NCI-H1105 (cell line): ENCODE measurements at regions not wholly inside any gene's neighbourhood (a gene's known extent, or its start where the extent isn't known, plus 50 kb on each side); places are given as distances from the start of the nearest gene placed in this dataset.
"Not testable (repeated sequence)": the region's sequence is repeated elsewhere in the genome, so short reads cannot be mapped to it uniquely, and the experiment has no call there.

ENCODE experiments used
- DNase-seq: peaks from one replicate; lab custom pipeline; 2025; lab: John Stamatoyannopoulos, UW

- DNase-seq: no peak
Observed at GRCh38 chr6:10128721-10129120, 286.2 kb downstream of the TFAP2A start.

DNA sequence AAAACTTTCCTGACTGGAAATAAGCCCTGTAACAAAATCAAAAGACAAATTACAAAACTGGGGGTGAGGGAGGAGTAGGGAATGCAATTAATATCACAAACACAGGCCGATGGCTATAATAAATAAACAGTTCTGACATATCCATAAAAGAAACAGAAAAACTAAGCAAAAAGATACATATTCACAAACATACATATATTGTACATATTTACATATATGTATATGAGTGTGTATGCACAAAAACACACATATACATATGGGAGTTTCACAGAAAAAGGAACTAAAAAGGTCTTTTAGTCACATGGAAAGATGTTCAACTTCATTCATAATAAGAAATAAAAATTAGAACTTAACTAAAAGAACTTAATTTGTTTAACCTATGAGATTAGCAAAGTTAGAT lies 292.7 kb downstream of the TFAP2A start:
- DNase-seq: no peak

DNA sequence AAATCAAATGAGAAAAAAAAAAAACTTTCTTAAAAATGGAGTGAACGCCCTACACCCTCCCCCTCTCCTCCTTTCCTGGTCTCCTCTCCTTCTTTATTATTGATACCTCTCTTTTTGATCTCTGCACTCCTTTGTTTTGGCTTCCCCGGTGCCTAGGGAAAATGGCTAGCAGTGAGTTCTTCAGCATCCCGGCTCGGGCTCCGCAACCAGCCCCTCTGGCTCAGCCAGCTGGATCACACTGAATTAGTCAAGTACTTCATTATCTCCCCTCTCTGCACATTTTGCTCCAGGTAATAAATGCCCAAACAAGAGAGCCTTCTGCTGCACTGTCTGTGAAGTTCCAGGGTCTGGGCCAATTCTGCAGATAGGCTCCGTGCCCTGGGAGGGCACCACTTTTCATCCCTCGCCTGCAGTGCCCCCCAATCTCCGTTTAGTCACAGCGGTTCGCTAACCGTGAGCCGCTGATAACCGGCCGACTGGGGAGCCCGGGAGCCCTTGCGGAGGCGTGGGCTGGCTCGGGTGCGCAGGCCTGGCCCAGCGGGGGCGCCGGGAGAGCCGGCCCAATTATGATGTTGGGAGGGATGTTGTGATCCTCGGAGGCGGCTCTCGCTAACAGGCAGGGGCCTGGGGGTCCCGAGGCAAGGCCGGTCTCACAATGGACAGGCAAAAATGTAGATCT lies 301.9 kb downstream of the TFAP2A start:
- no peak for DNase-seq

DNA sequence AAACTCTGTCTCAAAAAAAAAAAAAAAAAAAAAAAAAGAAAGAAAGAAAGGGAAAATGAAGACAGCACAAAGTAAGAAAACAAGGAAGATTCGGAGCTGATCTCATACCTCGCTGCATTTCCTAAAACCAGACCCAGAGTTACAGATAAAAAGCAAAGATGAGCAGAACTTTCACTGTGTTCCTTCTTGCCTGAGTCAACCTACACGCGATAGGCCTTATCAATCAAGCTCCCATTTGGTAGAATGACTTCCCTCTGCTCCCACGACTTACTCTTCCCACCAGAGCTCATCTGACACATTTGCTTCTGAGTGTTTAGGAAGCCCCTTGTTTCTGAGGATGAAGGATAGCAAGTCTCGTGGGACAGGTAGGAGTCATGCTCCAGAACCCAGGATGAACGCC lies 302.9 kb downstream of the TFAP2A start:
- DNase-seq: no peak

DNA sequence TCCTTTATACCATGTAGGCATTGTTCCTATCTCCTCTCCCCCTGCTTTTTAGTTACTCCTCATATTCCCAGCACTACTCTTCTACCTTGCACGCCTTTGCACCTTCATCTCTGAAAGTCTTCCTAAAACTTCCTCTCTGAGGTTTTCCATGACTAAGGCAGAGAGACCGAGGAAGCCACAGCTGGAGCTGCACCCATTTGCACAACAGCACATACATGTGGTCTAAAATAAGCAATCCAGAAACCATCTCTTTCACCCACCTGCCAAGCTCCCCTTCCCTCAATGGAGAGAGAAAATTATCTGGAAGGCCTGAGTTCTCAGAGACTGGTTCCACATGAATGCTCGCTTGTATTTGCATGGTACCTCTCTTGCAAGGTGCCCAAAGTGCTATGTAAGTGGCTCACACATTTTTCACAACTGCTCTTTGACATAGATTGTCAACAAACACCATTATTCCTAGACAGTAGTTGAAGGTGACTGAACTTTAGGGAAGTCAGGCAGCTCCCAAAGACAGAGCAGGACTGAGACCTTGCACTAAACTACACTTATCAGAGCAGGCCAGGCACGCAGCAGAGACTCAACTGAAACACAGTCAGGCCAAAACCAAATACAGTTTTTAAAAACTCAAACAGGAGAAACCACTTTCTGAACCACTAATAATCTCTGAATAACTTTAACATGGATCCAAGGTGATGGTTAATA lies 313.2 kb downstream of the TFAP2A start:
- no peak for DNase-seq

DNA sequence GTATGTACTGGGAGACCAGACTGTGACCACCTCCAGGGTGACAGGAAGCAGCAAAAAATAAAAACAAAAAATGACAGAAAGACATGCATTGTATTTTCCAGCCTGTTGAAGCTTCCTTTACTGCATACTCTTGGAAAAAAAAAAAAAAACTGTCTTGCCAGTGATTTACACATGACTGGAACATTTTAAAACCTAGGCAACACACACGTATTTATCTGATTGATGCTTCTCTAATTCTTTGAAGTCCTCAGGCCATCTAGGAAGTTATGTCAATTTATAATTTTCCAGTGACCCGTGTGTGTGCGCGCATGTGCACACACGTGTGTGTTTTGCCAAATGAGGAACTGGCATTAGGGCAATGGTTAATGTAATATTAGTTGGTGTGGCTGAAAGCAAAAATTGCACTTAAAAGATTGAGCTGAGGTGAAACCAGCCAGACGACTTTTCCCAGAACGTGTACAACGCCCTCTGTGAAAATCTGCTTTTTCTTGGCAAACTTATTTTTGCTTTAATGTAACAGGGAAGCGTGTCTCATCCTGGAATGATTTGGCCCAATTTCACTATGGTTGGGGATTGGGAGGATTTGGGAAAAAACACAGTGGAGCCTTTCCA lies 315.2 kb downstream of the TFAP2A start:
- DNase-seq: no peak

GRCh38 chr6:10098756-10099528 lies 315.9 kb downstream of the TFAP2A start:
- no peak for DNase-seq

- no peak for DNase-seq
Observed at GRCh38 chr6:10093282-10093681, 321.6 kb downstream of the TFAP2A start.

- DNase-seq: no peak
Observed at GRCh38 chr6:10084111-10084986, 330.5 kb downstream of the TFAP2A start.

DNA sequence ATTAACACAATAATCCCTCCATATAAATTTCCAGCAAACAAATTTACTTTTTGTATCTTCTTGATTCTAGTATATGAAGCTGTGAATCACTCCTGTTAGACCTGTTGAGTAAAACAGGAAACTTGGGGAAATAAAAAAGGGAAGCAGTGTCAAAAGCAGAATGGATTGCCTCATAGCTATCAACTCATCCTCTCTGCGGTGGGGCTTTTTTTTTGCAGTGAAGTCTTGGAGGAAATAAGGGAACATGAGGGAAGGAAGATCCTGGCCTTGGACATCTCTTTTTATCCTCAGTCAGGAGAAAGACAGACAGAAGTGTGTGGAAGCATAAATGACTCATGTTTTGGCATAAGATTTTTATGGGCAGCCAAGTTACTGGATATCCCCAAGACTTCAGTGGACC lies 332.5 kb downstream of the TFAP2A start:
- DNase-seq: no peak

DNA sequence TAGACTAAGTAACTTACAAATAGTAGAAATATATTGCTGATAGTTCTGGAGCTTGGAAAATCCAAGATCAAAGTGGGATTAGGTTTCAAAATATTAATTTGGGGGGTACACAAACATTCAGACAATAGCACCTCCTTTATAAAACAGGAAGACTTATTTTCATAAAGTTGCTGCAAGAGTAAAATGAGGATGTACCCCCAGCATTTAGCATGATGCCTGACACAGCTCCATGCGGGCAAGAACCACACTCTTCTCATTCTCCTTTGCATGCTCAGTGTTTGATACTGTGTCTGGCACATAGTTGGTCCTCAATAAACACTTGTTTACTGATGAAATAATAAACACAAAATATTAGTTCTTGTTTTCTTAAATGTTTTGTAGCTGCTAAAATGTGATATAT lies 332.9 kb downstream of the TFAP2A start:
- no peak for DNase-seq

DNA sequence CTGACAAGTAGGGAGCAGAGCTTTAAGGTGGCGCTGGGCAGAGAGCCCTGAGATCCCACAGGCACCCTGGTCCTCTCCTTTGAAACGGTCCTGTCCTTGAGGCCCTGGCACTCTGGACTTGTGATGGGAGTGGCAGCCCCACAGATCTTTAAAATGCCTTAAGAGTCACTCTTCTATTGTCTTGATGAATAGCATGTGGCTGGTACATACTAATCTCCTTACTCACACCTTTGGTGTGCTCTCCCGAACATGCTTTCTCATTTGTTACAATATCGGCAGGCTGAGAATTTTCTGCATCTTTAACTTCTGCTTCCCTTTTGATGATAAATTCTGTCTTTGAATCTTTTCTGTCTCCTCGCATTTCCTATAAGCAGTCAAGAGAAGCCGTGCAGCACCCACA lies 333.8 kb downstream of the TFAP2A start:
- no peak for DNase-seq

GRCh38 chr6:10080561-10080960 lies 334.3 kb downstream of the TFAP2A start:
- no peak for DNase-seq

- no peak for DNase-seq
Observed at GRCh38 chr6:10078581-10078980, 336.3 kb downstream of the TFAP2A start.

GRCh38 chr6:10074726-10075125 lies 340.1 kb downstream of the TFAP2A start:
- DNase-seq: not testable (repeated sequence)

DNA sequence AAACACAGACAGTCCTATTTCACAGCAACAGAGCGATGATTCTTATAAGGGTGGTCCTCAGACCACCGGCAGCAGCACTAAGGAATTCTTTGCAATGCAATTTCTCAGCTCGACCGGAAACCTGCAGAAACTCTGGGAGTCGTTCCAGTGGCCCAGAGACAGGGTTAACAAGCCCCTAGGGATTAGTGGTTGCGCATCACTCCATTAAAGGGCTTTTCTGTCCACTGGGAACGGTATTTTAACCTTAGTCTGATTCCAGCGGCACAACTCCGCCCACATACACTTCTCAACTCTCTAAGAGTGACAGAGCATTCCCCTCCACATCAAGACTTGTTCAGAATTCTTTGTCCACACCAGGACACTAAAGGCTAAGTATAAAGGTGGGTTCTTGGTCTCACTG lies 341.5 kb downstream of the TFAP2A start:
- DNase-seq: no peak

- no peak for DNase-seq
Observed at GRCh38 chr6:10071631-10072220, 343.1 kb downstream of the TFAP2A start.

DNA sequence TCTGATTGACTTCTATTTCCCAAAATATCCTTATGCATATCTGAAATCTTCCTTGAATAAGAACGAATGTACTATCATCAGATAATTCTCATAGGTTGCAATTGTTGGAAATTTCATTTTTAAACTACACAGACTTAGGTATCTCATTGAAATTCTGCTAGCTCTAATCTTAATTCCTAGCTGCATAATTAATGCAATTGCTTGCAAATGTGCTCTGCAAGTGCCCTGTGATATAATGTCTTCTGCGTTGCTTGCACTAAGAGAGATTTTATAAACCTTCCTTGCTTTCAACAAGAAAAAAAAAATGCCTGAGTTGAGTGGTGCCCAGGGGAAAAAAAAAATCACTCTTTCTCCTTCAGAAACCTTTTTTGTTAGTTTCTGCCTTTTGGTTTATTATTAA lies 354.9 kb downstream of the TFAP2A start:
- no peak for DNase-seq

DNA sequence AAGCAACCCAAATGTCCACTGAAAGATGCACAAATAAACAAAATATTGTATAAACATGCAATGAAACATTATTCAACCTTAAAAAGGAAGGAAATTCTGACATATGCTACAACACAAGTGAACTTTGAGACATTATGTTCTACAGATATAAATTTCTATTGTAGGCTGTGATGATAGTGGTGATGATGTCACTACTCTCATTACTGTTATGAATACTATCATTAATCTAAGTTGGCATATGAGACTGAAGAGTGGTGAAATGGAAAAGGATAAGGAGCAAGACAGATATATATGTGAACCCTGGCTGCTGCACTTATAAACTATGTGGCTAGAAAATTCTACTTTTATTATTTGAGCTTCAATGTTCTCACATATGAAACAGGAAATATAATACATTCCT lies 360.2 kb downstream of the TFAP2A start:
- no peak for DNase-seq

- no peak for DNase-seq
Observed at GRCh38 chr6:10051283-10051682, 363.6 kb downstream of the TFAP2A start.
